Endothelial cell of umbilical vein (primary cell): ENCODE measurements at regions not wholly inside any gene's neighbourhood (a gene's known extent, or its start where the extent isn't known, plus 50 kb on each side); places are given as distances from the start of the nearest gene placed in this dataset.

ENCODE experiments used
- BruUV-seq: library from RNA; stranded (reverse); fragments of 400-500 nt; replicated peaks from 2 replicates; lab custom pipeline; 2021; lab: Mats Ljungman, UMichigan
- CTCF ChIA-PET: fragments of 300-600, 350-600 bp; sonication (Branson Sonifier 250); formaldehyde crosslinking; loops from one replicate; lab custom pipeline; 2021; ENCODE audit warnings: antibody characterized with exemption, inconsistent platforms; lab: Charles Lee
- POLR2A ChIA-PET: fragments of 300-600, 350-600 bp; sonication (Branson Sonifier 250); formaldehyde crosslinking; loops from one replicate; lab custom pipeline; 2021; ENCODE audit warnings: antibody characterized with exemption, inconsistent platforms; lab: Charles Lee
- DNase-seq: peaks from one replicate; pipeline ENCODE4 v3.0.0-alpha.2; 2011; ENCODE audit warnings: low read depth, low spot score
- FAIRE-seq: peaks from 2 replicates; lab custom pipeline; 2011; peaks lifted over from hg19 to GRCh38; lab: Jason Lieb, UNC
- H2AFZ ChIP-seq: 2 replicates; pipeline ENCODE4 v1.6.0; 2012; ENCODE audit warnings: low read depth, low read length, control low read depth, inconsistent platforms
- H3K27ac ChIP-seq: 2 replicates; pipeline ENCODE4 v1.5.1; 2011; ENCODE audit warnings: low read depth, mild to moderate bottlenecking, control low read depth, low read length, moderate library complexity; ENCODE audit not compliant: insufficient read depth
- H3K27me3 ChIP-seq, 2 experiments: 2 replicates each; pipeline versions ENCODE4 v1.6.0 to v1.6.1; 2011; ENCODE audit warnings: low read length in 2 of 2, mixed read lengths in 1 of 2; ENCODE audit not compliant: control insufficient read depth in 2 of 2, insufficient read depth in 2 of 2
- H3K36me3 ChIP-seq, 2 experiments: 2 replicates in 1 of 2; 3 replicates in 1 of 2; pipeline ENCODE4 v1.5.1; 2011; ENCODE audit warnings: low read length in 2 of 2, mild to moderate bottlenecking in 1 of 2, moderate library complexity in 1 of 2; ENCODE audit not compliant: control insufficient read depth in 2 of 2, insufficient read depth in 2 of 2; ENCODE audit errors: extremely low read depth in 1 of 2
- H3K4me1 ChIP-seq: 3 replicates; pipeline ENCODE4 v1.5.1; 2011; ENCODE audit warnings: mild to moderate bottlenecking, low read length; ENCODE audit not compliant: control insufficient read depth, insufficient read depth; ENCODE audit errors: extremely low read depth
- H3K4me2 ChIP-seq: 2 replicates; pipeline ENCODE4 v1.6.1; 2011; ENCODE audit warnings: low read length, control low read depth, mixed read lengths; ENCODE audit not compliant: insufficient read depth
- H3K4me3 ChIP-seq, 3 experiments: fragments of 200-600 bp in 1 of 3; sonication (generic), shearing (Covaris generic) in 1 of 3; replicated peaks in 1 of 3; 2 replicates each; pipeline ENCODE4 v1.5.1; 2011 to 2016; ENCODE audit warnings: control low read depth in 3 of 3, low read length in 3 of 3, mild to moderate bottlenecking in 2 of 3, inconsistent platforms in 1 of 3, low read depth in 1 of 3, moderate library complexity in 1 of 3; ENCODE audit not compliant: insufficient read depth in 1 of 3
- H3K79me2 ChIP-seq: 2 replicates; pipeline ENCODE4 v1.6.0; 2012; ENCODE audit warnings: low read length, inconsistent platforms; ENCODE audit not compliant: control insufficient read depth, insufficient read depth
- H3K9ac ChIP-seq: replicated peaks from 2 replicates; pipeline ENCODE3; 2011; ENCODE audit warnings: low read length, control low read depth; ENCODE audit not compliant: insufficient read depth; ENCODE audit errors: extremely low read depth
- H3K9me1 ChIP-seq: replicated peaks from 3 replicates; pipeline ENCODE4 v1.6.0; 2011; ENCODE audit warnings: mild to moderate bottlenecking, low read length; ENCODE audit not compliant: control insufficient read depth, insufficient read depth; ENCODE audit errors: extremely low read depth
- H3K9me3 ChIP-seq: replicated peaks from 2 replicates; pipeline ENCODE4 v1.5.1; 2012; ENCODE audit warnings: low read length, inconsistent platforms; ENCODE audit not compliant: control insufficient read depth, insufficient read depth
- H4K20me1 ChIP-seq: replicated peaks from 2 replicates; pipeline ENCODE3; 2011; ENCODE audit warnings: mild to moderate bottlenecking, low read length; ENCODE audit not compliant: control insufficient read depth, insufficient read depth; ENCODE audit errors: extremely low read depth
- CTCF ChIP-seq, 2 donors: IDR thresholded peaks; 1 replicate in 1 of 2; 2 replicates in 1 of 2; pipeline ENCODE4 v1.5.1; 2011; ENCODE audit warnings: low read length in 2 of 2, mild to moderate bottlenecking in 2 of 2, moderate library complexity in 2 of 2, control low read depth in 1 of 2, inconsistent platforms in 1 of 2, low read depth in 1 of 2; ENCODE audit not compliant: insufficient read depth in 1 of 2; ENCODE audit errors: extremely low read depth in 1 of 2
- EZH2 ChIP-seq: IDR thresholded peaks from 2 replicates; pipeline ENCODE4 v1.6.1; 2012; ENCODE audit warnings: borderline replicate concordance, low read depth, mild to moderate bottlenecking, moderate library complexity, low read length, inconsistent platforms; ENCODE audit not compliant: severe bottlenecking
- FOS ChIP-seq: IDR thresholded peaks from 2 replicates; pipeline ENCODE4 v1.6.1; 2011; ENCODE audit warnings: mild to moderate bottlenecking, low read length, moderate library complexity, borderline replicate concordance; ENCODE audit not compliant: insufficient read depth
- GATA2 ChIP-seq: IDR thresholded peaks from 2 replicates; pipeline ENCODE4 v1.7.0; 2011; ENCODE audit warnings: low read depth, mild to moderate bottlenecking, moderate library complexity, mixed read lengths, low read length; ENCODE audit not compliant: insufficient read length, insufficient read depth
- JUN ChIP-seq: IDR thresholded peaks from 2 replicates; pipeline ENCODE4 v1.6.1; 2011; ENCODE audit warnings: borderline replicate concordance, low read depth; ENCODE audit not compliant: insufficient read length, insufficient read depth
- MYC ChIP-seq: IDR thresholded peaks from one replicate; pipeline ENCODE4 v1.6.1; 2011; ENCODE audit warnings: mild to moderate bottlenecking, low read depth, low read length
- POLR2A ChIP-seq: IDR thresholded peaks from 2 replicates; pipeline ENCODE4 v1.6.1; 2012; ENCODE audit warnings: low read depth, mild to moderate bottlenecking, control low read depth, low read length
- POLR2AphosphoS5 ChIP-seq: IDR thresholded peaks from 2 replicates; pipeline ENCODE4 v1.6.1; 2012; ENCODE audit warnings: low read depth, mild to moderate bottlenecking, control low read depth, low read length, moderate library complexity; ENCODE audit not compliant: insufficient read depth
- dilution Hi-C: fragments of 300-500 bp; cut with MboI; formaldehyde crosslinking; loops from one replicate; pipeline ENCODE4 v1.15.0; 2019; ENCODE audit warnings: low sequenced_read_pairs; ENCODE audit not compliant: extremely low pct_ligation_motif_present
- intact Hi-C: fragments of 100-400 bp; cut with micrococcal nuclease; formaldehyde crosslinking; loops from one replicate; pipeline ENCODE4 v1.10.0; 2022
- TF ChIP-seq, protein P1 (sequence below): IDR thresholded peaks from 2 replicates; pipeline ENCODE4 v1.6.1; 2011; ENCODE audit not compliant: insufficient read depth, insufficient read length

DNA sequence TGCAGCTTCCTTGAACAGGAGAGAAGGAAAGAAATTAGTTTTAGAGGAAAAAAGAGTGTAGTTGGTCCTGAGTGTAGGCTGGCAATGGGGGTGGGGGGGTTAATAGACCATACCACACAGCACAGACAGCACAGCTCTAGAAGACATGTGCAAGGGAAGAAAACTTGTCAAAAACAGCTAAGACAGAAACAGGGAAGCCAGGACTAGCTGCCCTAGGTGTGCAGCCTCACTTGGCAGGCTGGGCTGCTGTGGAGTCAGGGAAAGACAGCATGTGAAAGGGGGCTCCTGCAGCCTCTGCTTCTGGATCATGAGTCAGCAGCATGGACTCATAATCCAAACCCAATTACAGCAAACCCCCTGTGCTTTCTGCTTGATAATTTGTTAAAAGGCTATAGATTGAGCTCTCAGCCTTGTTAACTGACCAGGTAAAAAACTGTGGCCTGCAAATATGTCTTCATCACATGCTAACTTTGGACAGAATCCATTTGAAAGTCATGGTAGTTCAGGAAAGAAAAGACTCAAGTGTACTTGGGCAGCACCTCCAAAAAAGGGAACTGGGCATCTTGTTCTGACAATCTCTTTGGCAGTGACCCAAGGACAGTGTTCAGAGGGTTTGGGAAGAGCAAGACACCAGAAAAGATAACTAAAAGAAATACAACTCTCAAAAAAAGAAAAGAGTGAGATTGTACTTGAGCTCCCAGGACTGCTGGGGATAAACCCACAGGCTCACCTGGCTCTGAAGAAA is 142.2 kb upstream of the VWC2 start:
- dilution Hi-C loops, result no loop called here
- Histone ChIP-seq H3K4me1 (no peaks in the 10 kb centered on the region), H3K27ac (no peak overlapping the region), H3K4me2 (no peak overlapping the region), H2AFZ (no peak overlapping the region), H3K4me3 (no peak overlapping the region), H3K79me2 (no peaks in the 10 kb centered on the region), H3K9me1 (no peaks in the 10 kb centered on the region), H3K36me3 (no peaks in the 10 kb centered on the region), H4K20me1 (no peaks in the 10 kb centered on the region), H3K9ac (no peak overlapping the region), H3K9me3 (peaks cover 3% of the 10 kb centered on the region), H3K27me3 (no peaks in the 10 kb centered on the region)
- no peak for DNase-seq
- POLR2A ChIA-PET, result no interaction called here
- TF ChIP-seq MYC (no peak), POLR2AphosphoS5 (no peak), EZH2 (no peak), GATA2 (no peak), POLR2A (no peak), FOS (no peak)
- TF ChIP-seq, protein P1, sequence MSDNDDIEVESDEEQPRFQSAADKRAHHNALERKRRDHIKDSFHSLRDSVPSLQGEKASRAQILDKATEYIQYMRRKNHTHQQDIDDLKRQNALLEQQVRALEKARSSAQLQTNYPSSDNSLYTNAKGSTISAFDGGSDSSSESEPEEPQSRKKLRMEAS, result no peak
- intact Hi-C loops, result no loop called here
- CTCF ChIA-PET, result no interaction called here
- BruUV-seq, result no TSS peak
- FAIRE-seq, result no peak

DNA sequence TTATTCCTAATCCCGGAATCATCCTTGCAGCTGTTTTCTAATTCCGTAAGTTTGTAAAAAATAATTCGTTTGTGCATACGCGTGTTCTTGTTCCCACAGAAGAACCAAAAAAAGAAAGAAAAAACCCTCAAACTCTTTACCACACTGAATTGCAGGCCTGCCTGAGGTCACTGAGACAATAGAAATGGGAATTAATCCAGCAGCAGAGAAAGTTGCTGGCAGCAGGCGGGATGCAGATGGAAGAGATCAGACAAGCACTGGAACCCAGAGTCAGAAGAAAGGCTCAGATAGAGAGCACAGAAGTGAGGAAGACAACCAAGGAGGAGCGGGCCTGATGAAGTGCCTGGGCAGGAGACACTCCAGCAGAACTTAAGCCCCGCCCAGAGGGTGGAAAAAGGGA is 141.5 kb upstream of the VWC2 start:
- FAIRE-seq, result no peak
- no peaks in the 10 kb centered on the region for H4K20me1 ChIP-seq

More for the DNA sequence above, 141.5 kb upstream of the VWC2 start:
- POLR2A ChIA-PET, result no interaction called here
- Histone ChIP-seq H3K4me2 (no peak overlapping the region), H3K79me2 (no peaks in the 10 kb centered on the region), H2AFZ (no peak overlapping the region), H3K9me1 (no peaks in the 10 kb centered on the region), H3K27ac (no peak overlapping the region), H3K9ac (no peak overlapping the region), H3K4me3 (no peak overlapping the region), H3K9me3 (peaks cover 3% of the 10 kb centered on the region), H3K27me3 (no peaks in the 10 kb centered on the region), H3K36me3 (no peaks in the 10 kb centered on the region), H3K4me1 (no peaks in the 10 kb centered on the region)
- CTCF ChIA-PET, result no interaction called here
- dilution Hi-C loops, result no loop called here
- no peak for DNase-seq
- intact Hi-C loops, result no loop called here
- BruUV-seq, result no TSS peak
- TF ChIP-seq FOS, result no peak
- no peak for TF ChIP-seq JUN
- TF ChIP-seq GATA2, result no peak
- TF ChIP-seq, protein P1, result no peak
- TF ChIP-seq MYC, result no peak
- no peak for TF ChIP-seq EZH2
- TF ChIP-seq POLR2AphosphoS5, result no peak
- no peak for TF ChIP-seq CTCF (IDR thresholded peaks at IDR 0.05; ENCODE audit: extremely low read depth in 1 of 2, insufficient read depth in 1 of 2, low read depth in 1 of 2, low read length in 2 of 2)
- no peak for TF ChIP-seq POLR2A
